ENCODE measurements at regions not wholly inside any gene's neighbourhood (a gene's known extent, or its start where the extent isn't known, plus 50 kb on each side); places are given as distances from the start of the nearest gene placed in this dataset.

- peaks cover 8% of the 10 kb centered on the region for H3K9me3 Mint-ChIP-seq
- no peak for DNase-seq
- no peak for TF ChIP-seq CTCF (conservative IDR thresholded peaks at IDR 0.05)
- H3K27me3 Mint-ChIP-seq (ENCODE audit: insufficient read depth) = no peaks in the 10 kb centered on the region
- no peaks in the 10 kb centered on the region for H3K36me3 Mint-ChIP-seq (ENCODE audit: low read depth)
- Histone ChIP-seq H3K4me1 (ENCODE audit: control insufficient read depth, insufficient read depth, low read length) (no peaks in the 10 kb centered on the region), H3K27me3 (ENCODE audit: control insufficient read depth, insufficient read depth, low read length, poor library complexity, severe bottlenecking) (no peaks in the 10 kb centered on the region), H3K9ac (ENCODE audit: extremely low read depth, low read length, poor library complexity, severe bottlenecking) (no peak overlapping the region), H3K4me3 (ENCODE audit: low read length) (no peak overlapping the region), H3K9me3 (ENCODE audit: control insufficient read depth, low read length) (no peaks in the 10 kb centered on the region), H3K27ac (ENCODE audit: low read depth, low read length) (no peak overlapping the region), H3K36me3 (ENCODE audit: control insufficient read depth, insufficient read depth, low read length) (no peaks in the 10 kb centered on the region)
- WGBS, 2 experiments (ENCODE audit: insufficient coverage in 1 of 2, insufficient read length in 1 of 2) = 93% methylated on average over 1 of the region's 1 CpG; no CpG with 5 or more reads in 1 of the 2 experiments
- H3K27ac Mint-ChIP-seq = no peak overlapping the region
- no peak overlapping the region for H3K4me3 Mint-ChIP-seq
- no peaks in the 10 kb centered on the region for H3K4me1 Mint-ChIP-seq
Measured at GRCh38 chr7:12456506-12456905, 52.8 kb upstream of the VWDE start.

GRCh38 chr7:12458520-12459131 is 55.0 kb upstream of the VWDE start:
- Histone ChIP-seq H3K9ac (ENCODE audit: extremely low read depth, low read length, poor library complexity, severe bottlenecking) (no peak overlapping the region), H3K9me3 (ENCODE audit: control insufficient read depth, low read length) (no peaks in the 10 kb centered on the region), H3K4me3 (ENCODE audit: low read length) (no peak overlapping the region), H3K27me3 (ENCODE audit: control insufficient read depth, insufficient read depth, low read length, poor library complexity, severe bottlenecking) (no peaks in the 10 kb centered on the region), H3K4me1 (ENCODE audit: control insufficient read depth, insufficient read depth, low read length) (no peaks in the 10 kb centered on the region), H3K27ac (ENCODE audit: low read depth, low read length) (no peak overlapping the region), H3K36me3 (ENCODE audit: control insufficient read depth, insufficient read depth, low read length) (no peaks in the 10 kb centered on the region)
- Mint-ChIP-seq H3K27ac (no peak overlapping the region), H3K4me3 (no peak overlapping the region), H3K36me3 (ENCODE audit: low read depth) (no peaks in the 10 kb centered on the region), H3K9me3 (peaks cover 2% of the 10 kb centered on the region), H3K4me1 (no peaks in the 10 kb centered on the region), H3K27me3 (ENCODE audit: insufficient read depth) (no peaks in the 10 kb centered on the region)
- no CpG with 5 or more reads among the region's 4 CpGs for WGBS, 2 experiments (ENCODE audit: insufficient coverage in 1 of 2, insufficient read length in 1 of 2)
- TF ChIP-seq CTCF (conservative IDR thresholded peaks at IDR 0.05) = peak; percentile 91
- DNase-seq = no peak

GRCh38 chr7:12467837-12468236 is 64.2 kb upstream of the VWDE start:
- H3K27me3 Mint-ChIP-seq (ENCODE audit: insufficient read depth) = no peaks in the 10 kb centered on the region
- Histone ChIP-seq H3K36me3 (ENCODE audit: control insufficient read depth, insufficient read depth, low read length) (no peaks in the 10 kb centered on the region), H3K9ac (ENCODE audit: extremely low read depth, low read length, poor library complexity, severe bottlenecking) (no peak overlapping the region), H3K9me3 (ENCODE audit: control insufficient read depth, low read length) (no peaks in the 10 kb centered on the region), H3K27ac (ENCODE audit: low read depth, low read length) (no peak overlapping the region), H3K4me3 (ENCODE audit: low read length) (no peak overlapping the region), H3K4me1 (ENCODE audit: control insufficient read depth, insufficient read depth, low read length) (no peaks in the 10 kb centered on the region), H3K27me3 (ENCODE audit: control insufficient read depth, insufficient read depth, low read length, poor library complexity, severe bottlenecking) (no peaks in the 10 kb centered on the region)
- H3K4me1 Mint-ChIP-seq = no peaks in the 10 kb centered on the region
- no peak for DNase-seq
- TF ChIP-seq CTCF (conservative IDR thresholded peaks at IDR 0.05) = no peak
- WGBS, 2 experiments (ENCODE audit: insufficient coverage in 1 of 2, insufficient read length in 1 of 2) = no CpG with 5 or more reads among the region's 1 CpG
- H3K9me3 Mint-ChIP-seq = no peaks in the 10 kb centered on the region
- H3K27ac Mint-ChIP-seq = no peak overlapping the region
- no peak overlapping the region for H3K4me3 Mint-ChIP-seq
- H3K36me3 Mint-ChIP-seq (ENCODE audit: low read depth) = no peaks in the 10 kb centered on the region

All from endodermal cell (in vitro differentiated cells).